Activated naive CD4-positive, alpha-beta T cell treated with anti-CD3 and anti-CD28 coated beads, Interleukin-2, amount 50 U/mL, for 24 hours (primary cell): ENCODE measurements at regions not wholly inside any gene's neighbourhood (a gene's known extent, or its start where the extent isn't known, plus 50 kb on each side); places are given as distances from the start of the nearest gene placed in this dataset.

Experiments used
- H3K27ac Mint-ChIP-seq: one replicate; pipeline ENCODE4 v1.8.0; 2021; ENCODE audit warnings: mild to moderate bottlenecking, mixed read lengths
- H3K27me3 Mint-ChIP-seq: one replicate; pipeline ENCODE4 v1.8.0; 2021; ENCODE audit warnings: mixed read lengths
- H3K36me3 Mint-ChIP-seq: one replicate; pipeline ENCODE4 v1.8.0; 2021; ENCODE audit warnings: mixed read lengths
- H3K4me1 Mint-ChIP-seq: one replicate; pipeline ENCODE4 v1.8.0; 2021; ENCODE audit warnings: mixed read lengths
- H3K4me3 Mint-ChIP-seq: one replicate; pipeline ENCODE4 v1.8.0; 2021; ENCODE audit warnings: mild to moderate bottlenecking, mixed read lengths
- H3K9me3 Mint-ChIP-seq: one replicate; pipeline ENCODE4 v1.8.0; 2021; ENCODE audit warnings: mixed read lengths

GRCh38 chr5:23579566-23579965 lies 72.2 kb downstream of the PRDM9 start:
- H3K4me1 Mint-ChIP-seq = no peaks in the 10 kb centered on the region
- H3K27ac Mint-ChIP-seq = no peak overlapping the region
- H3K27me3 Mint-ChIP-seq = no peaks in the 10 kb centered on the region
- H3K4me3 Mint-ChIP-seq = no peak overlapping the region
- H3K9me3 Mint-ChIP-seq = peaks cover 8% of the 10 kb centered on the region
- H3K36me3 Mint-ChIP-seq = no peaks in the 10 kb centered on the region

- Mint-ChIP-seq H3K36me3 (no peaks in the 10 kb centered on the region), H3K27me3 (no peaks in the 10 kb centered on the region), H3K27ac (no peak overlapping the region), H3K9me3 (peaks cover 8% of the 10 kb centered on the region), H3K4me1 (no peaks in the 10 kb centered on the region), H3K4me3 (no peak overlapping the region)
Measured at GRCh38 chr5:23583081-23583480, 75.7 kb downstream of the PRDM9 start.

GRCh38 chr5:23588841-23589326 lies 81.5 kb downstream of the PRDM9 start:
- Mint-ChIP-seq H3K36me3 (no peaks in the 10 kb centered on the region), H3K9me3 (no peaks in the 10 kb centered on the region), H3K27ac (no peak overlapping the region), H3K4me3 (no peak overlapping the region), H3K4me1 (no peaks in the 10 kb centered on the region), H3K27me3 (no peaks in the 10 kb centered on the region)

GRCh38 chr5:23591250-23591649 lies 83.8 kb downstream of the PRDM9 start:
- Mint-ChIP-seq H3K4me1 (no peaks in the 10 kb centered on the region), H3K9me3 (no peaks in the 10 kb centered on the region), H3K36me3 (no peaks in the 10 kb centered on the region), H3K27me3 (no peaks in the 10 kb centered on the region), H3K4me3 (no peak overlapping the region), H3K27ac (no peak overlapping the region)

GRCh38 chr5:23606927-23607326 lies 99.5 kb downstream of the PRDM9 start:
- Mint-ChIP-seq H3K27ac (no peak overlapping the region), H3K36me3 (no peaks in the 10 kb centered on the region), H3K27me3 (no peaks in the 10 kb centered on the region), H3K4me3 (no peak overlapping the region), H3K9me3 (peaks cover 17% of the 10 kb centered on the region), H3K4me1 (no peaks in the 10 kb centered on the region)

GRCh38 chr5:23612701-23613100 lies 105.3 kb downstream of the PRDM9 start:
- Mint-ChIP-seq H3K27ac (no peak overlapping the region), H3K9me3 (peaks cover 21% of the 10 kb centered on the region), H3K27me3 (no peaks in the 10 kb centered on the region), H3K36me3 (no peaks in the 10 kb centered on the region), H3K4me3 (no peak overlapping the region), H3K4me1 (no peaks in the 10 kb centered on the region)

- H3K27ac Mint-ChIP-seq = no peak overlapping the region
- no peak overlapping the region for H3K4me3 Mint-ChIP-seq
- H3K9me3 Mint-ChIP-seq = peaks cover 12% of the 10 kb centered on the region
- no peaks in the 10 kb centered on the region for H3K4me1 Mint-ChIP-seq
- H3K36me3 Mint-ChIP-seq = no peaks in the 10 kb centered on the region
- no peaks in the 10 kb centered on the region for H3K27me3 Mint-ChIP-seq
Measured at GRCh38 chr5:23613566-23613965, 106.2 kb downstream of the PRDM9 start.

GRCh38 chr5:23614422-23614821 lies 107.0 kb downstream of the PRDM9 start:
- no peaks in the 10 kb centered on the region for H3K36me3 Mint-ChIP-seq
- H3K4me1 Mint-ChIP-seq = no peaks in the 10 kb centered on the region
- peaks cover 10% of the 10 kb centered on the region for H3K9me3 Mint-ChIP-seq
- H3K4me3 Mint-ChIP-seq = no peak overlapping the region
- H3K27ac Mint-ChIP-seq = no peak overlapping the region
- no peaks in the 10 kb centered on the region for H3K27me3 Mint-ChIP-seq

- Mint-ChIP-seq H3K27me3 (no peaks in the 10 kb centered on the region), H3K4me3 (no peak overlapping the region), H3K36me3 (no peaks in the 10 kb centered on the region), H3K27ac (no peak overlapping the region), H3K4me1 (no peaks in the 10 kb centered on the region), H3K9me3 (peaks cover 4% of the 10 kb centered on the region)
Measured at GRCh38 chr5:23626961-23627360, 119.6 kb downstream of the PRDM9 start.

GRCh38 chr5:23627976-23628375 lies 120.6 kb downstream of the PRDM9 start:
- peaks cover 4% of the 10 kb centered on the region for H3K9me3 Mint-ChIP-seq
- no peaks in the 10 kb centered on the region for H3K36me3 Mint-ChIP-seq
- H3K4me3 Mint-ChIP-seq = no peak overlapping the region
- H3K27me3 Mint-ChIP-seq = no peaks in the 10 kb centered on the region
- no peaks in the 10 kb centered on the region for H3K4me1 Mint-ChIP-seq
- H3K27ac Mint-ChIP-seq = no peak overlapping the region

- H3K4me1 Mint-ChIP-seq = no peaks in the 10 kb centered on the region
- H3K27me3 Mint-ChIP-seq = no peaks in the 10 kb centered on the region
- H3K27ac Mint-ChIP-seq = no peak overlapping the region
- H3K4me3 Mint-ChIP-seq = no peak overlapping the region
- H3K9me3 Mint-ChIP-seq = peaks cover 4% of the 10 kb centered on the region
- H3K36me3 Mint-ChIP-seq = no peaks in the 10 kb centered on the region
Measured at GRCh38 chr5:23629396-23629795, 122.0 kb downstream of the PRDM9 start.

- Mint-ChIP-seq H3K9me3 (peaks cover 14% of the 10 kb centered on the region), H3K4me3 (no peak overlapping the region), H3K27ac (no peak overlapping the region), H3K27me3 (no peaks in the 10 kb centered on the region), H3K36me3 (no peaks in the 10 kb centered on the region), H3K4me1 (no peaks in the 10 kb centered on the region)
Measured at GRCh38 chr5:23631302-23632045, 124.1 kb downstream of the PRDM9 start.

- no peaks in the 10 kb centered on the region for H3K36me3 Mint-ChIP-seq
- no peak overlapping the region for H3K27ac Mint-ChIP-seq
- H3K27me3 Mint-ChIP-seq = no peaks in the 10 kb centered on the region
- no peak overlapping the region for H3K4me3 Mint-ChIP-seq
- peaks cover 21% of the 10 kb centered on the region for H3K9me3 Mint-ChIP-seq
- no peaks in the 10 kb centered on the region for H3K4me1 Mint-ChIP-seq
Measured at GRCh38 chr5:23635938-23636337, 128.5 kb downstream of the PRDM9 start.

GRCh38 chr5:23639326-23639725 lies 131.9 kb downstream of the PRDM9 start:
- H3K4me3 Mint-ChIP-seq = no peak overlapping the region
- H3K27me3 Mint-ChIP-seq = no peaks in the 10 kb centered on the region
- H3K27ac Mint-ChIP-seq = no peak overlapping the region
- no peaks in the 10 kb centered on the region for H3K36me3 Mint-ChIP-seq
- no peaks in the 10 kb centered on the region for H3K4me1 Mint-ChIP-seq
- peaks cover 21% of the 10 kb centered on the region for H3K9me3 Mint-ChIP-seq

- H3K9me3 Mint-ChIP-seq = peaks cover 5% of the 10 kb centered on the region
Measured at GRCh38 chr5:23648656-23649055, 141.2 kb downstream of the PRDM9 start.

GRCh38 chr5:23649594-23649993 lies 142.2 kb downstream of the PRDM9 start:
- H3K27me3 Mint-ChIP-seq = no peaks in the 10 kb centered on the region
- H3K27ac Mint-ChIP-seq = no peak overlapping the region
- H3K4me3 Mint-ChIP-seq = no peak overlapping the region
- H3K36me3 Mint-ChIP-seq = no peaks in the 10 kb centered on the region
- peaks cover 5% of the 10 kb centered on the region for H3K9me3 Mint-ChIP-seq
- H3K4me1 Mint-ChIP-seq = no peaks in the 10 kb centered on the region

More at GRCh38 chr5:23648656-23649055, 141.2 kb downstream of the PRDM9 start:
- no peak overlapping the region for H3K27ac Mint-ChIP-seq
- H3K36me3 Mint-ChIP-seq = no peaks in the 10 kb centered on the region
- H3K4me1 Mint-ChIP-seq = no peaks in the 10 kb centered on the region
- no peaks in the 10 kb centered on the region for H3K27me3 Mint-ChIP-seq
- no peak overlapping the region for H3K4me3 Mint-ChIP-seq

- Mint-ChIP-seq H3K4me3 (no peak overlapping the region), H3K9me3 (peaks cover 8% of the 10 kb centered on the region), H3K4me1 (no peaks in the 10 kb centered on the region), H3K36me3 (no peaks in the 10 kb centered on the region), H3K27ac (no peak overlapping the region), H3K27me3 (no peaks in the 10 kb centered on the region)
Measured at GRCh38 chr5:23655674-23656073, 148.3 kb downstream of the PRDM9 start.
